Mesenteric fat pad (tissue), 1 donor: ENCODE measurements at regions not wholly inside any gene's neighbourhood (a gene's known extent, or its start where the extent isn't known, plus 50 kb on each side); places are given as distances from the start of the nearest gene placed in this dataset.
"Not testable (repeated sequence)": the region's sequence is repeated elsewhere in the genome, so short reads cannot be mapped to it uniquely, and the experiment has no call there.

Experiments used
- DNase-seq: peaks from one replicate; pipeline ENCODE4 v3.0.0-alpha.2; 2020; ENCODE audit warnings: low spot score
- donor health status: DM: yes; HTN: yes; CAD: no.

- not testable (repeated sequence) for DNase-seq
Observed at GRCh38 chr7:138366137-138366536, 93.9 kb upstream of the TRIM24 start.

- DNase-seq, result not testable (repeated sequence)
Observed at GRCh38 chr7:138366676-138367075, 93.4 kb upstream of the TRIM24 start.

- DNase-seq, result no peak
Observed at GRCh38 chr7:138369797-138370196, 90.3 kb upstream of the TRIM24 start.

- no peak for DNase-seq
Observed at GRCh38 chr7:138370956-138371355, 89.1 kb upstream of the TRIM24 start.

- DNase-seq, result no peak
Observed at GRCh38 chr7:138374119-138374693, 85.9 kb upstream of the TRIM24 start.

GRCh38 chr7:138377306-138377705 is 82.8 kb upstream of the TRIM24 start:
- DNase-seq, result peak; percentile 20

GRCh38 chr7:138378741-138379559 is 81.1 kb upstream of the TRIM24 start:
- DNase-seq, result no peak

GRCh38 chr7:138382862-138383565 is 77.0 kb upstream of the TRIM24 start:
- no peak for DNase-seq

- DNase-seq, result no peak
Observed at GRCh38 chr7:138386821-138387220, 73.2 kb upstream of the TRIM24 start.

- no peak for DNase-seq
Observed at GRCh38 chr7:138387755-138388475, 72.1 kb upstream of the TRIM24 start.

GRCh38 chr7:138388673-138389491 is 71.2 kb upstream of the TRIM24 start:
- no peak for DNase-seq

- no peak for DNase-seq
Observed at GRCh38 chr7:138395763-138396162, 64.3 kb upstream of the TRIM24 start.

GRCh38 chr7:138396251-138397070 is 63.6 kb upstream of the TRIM24 start:
- no peak for DNase-seq

- not testable (repeated sequence) for DNase-seq
Observed at GRCh38 chr7:138397071-138397433, 63.0 kb upstream of the TRIM24 start.

GRCh38 chr7:138398857-138399256 is 61.2 kb upstream of the TRIM24 start:
- DNase-seq, result no peak

GRCh38 chr7:138400400-138400886 is 59.6 kb upstream of the TRIM24 start:
- no peak for DNase-seq

GRCh38 chr7:138402749-138403148 is 57.3 kb upstream of the TRIM24 start:
- DNase-seq, result no peak

- DNase-seq, result no peak
Observed at GRCh38 chr7:138405496-138405895, 54.6 kb upstream of the TRIM24 start.

GRCh38 chr7:138407792-138408191 is 52.3 kb upstream of the TRIM24 start:
- no peak for DNase-seq
